Posterior vena cava (tissue), 2 donors: ENCODE measurements at regions not wholly inside any gene's neighbourhood (a gene's known extent, or its start where the extent isn't known, plus 50 kb on each side); places are given as distances from the start of the nearest gene placed in this dataset.
"Not testable (repeated sequence)": the region's sequence is repeated elsewhere in the genome, so short reads cannot be mapped to it uniquely, and the experiment has no call there.

Experiments used
- DNase-seq: peaks from one replicate; pipeline ENCODE4 v3.0.0-alpha.2; 2020; ENCODE audit warnings: low spot score
- intact Hi-C, 2 donors: fragments of 100-400 bp; cut with DNase I; formaldehyde crosslinking; loops; one replicate each; pipeline versions ENCODE4 v1.14.1 to v1.14.2; 2022 to 2023
- donor health status: DM: yes; HTN: yes; CAD: no.
- donor health status: DM: yes; HTN: yes; CAD: no.

- DNase-seq = no peak
- intact Hi-C loops = no loop called here
These were observed 547.8 kb upstream of the STEAP1 start for GRCh38 chr7:89606511-89606910.

- intact Hi-C loops = no loop called here
- no peak for DNase-seq
These were observed 546.5 kb upstream of the STEAP1 start for GRCh38 chr7:89607792-89608191.

GRCh38 chr7:89616829-89617228, 537.4 kb upstream of the STEAP1 start:
- DNase-seq, intact Hi-C loops: not testable (repeated sequence)

GRCh38 chr7:89618274-89618673, 536.0 kb upstream of the STEAP1 start:
- no peak for DNase-seq
- intact Hi-C loops = no loop called here

GRCh38 chr7:89621925-89622641, 532.2 kb upstream of the STEAP1 start:
- DNase-seq = no peak
- intact Hi-C loops = no loop called here

- intact Hi-C loops = no loop called here
- DNase-seq = no peak
These were observed 531.1 kb upstream of the STEAP1 start for GRCh38 chr7:89623018-89623672.

- intact Hi-C loops, DNase-seq: not testable (repeated sequence)
These were observed 530.1 kb upstream of the STEAP1 start for GRCh38 chr7:89624155-89624554.

GRCh38 chr7:89648509-89648908, 505.8 kb upstream of the STEAP1 start:
- no peak for DNase-seq
- intact Hi-C loops = no loop called here

GRCh38 chr7:89655946-89656345, 498.3 kb upstream of the STEAP1 start:
- no peak for DNase-seq
- intact Hi-C loops = no loop called here

GRCh38 chr7:89661876-89662275, 492.4 kb upstream of the STEAP1 start:
- DNase-seq = no peak
- intact Hi-C loops = no loop called here

GRCh38 chr7:89666136-89666835, 488.0 kb upstream of the STEAP1 start:
- DNase-seq = no peak
- intact Hi-C loops = no loop called here

GRCh38 chr7:89680161-89680560, 474.1 kb upstream of the STEAP1 start:
- no peak for DNase-seq
- intact Hi-C loops = no loop called here

GRCh38 chr7:89681448-89681847, 472.8 kb upstream of the STEAP1 start:
- no peak for DNase-seq
- intact Hi-C loops = no loop called here

- DNase-seq = no peak
- intact Hi-C loops = no loop called here
These were observed 469.0 kb upstream of the STEAP1 start for GRCh38 chr7:89685287-89685686.

- intact Hi-C loops = no loop called here
- DNase-seq = no peak
These were observed 467.1 kb upstream of the STEAP1 start for GRCh38 chr7:89687211-89687610.

GRCh38 chr7:89695241-89695640, 459.0 kb upstream of the STEAP1 start:
- intact Hi-C loops = no loop called here
- DNase-seq = no peak

GRCh38 chr7:89714131-89714530, 440.1 kb upstream of the STEAP1 start:
- DNase-seq = no peak
- intact Hi-C loops = no loop called here

GRCh38 chr7:89718941-89719340, 435.3 kb upstream of the STEAP1 start:
- intact Hi-C loops, DNase-seq: not testable (repeated sequence)

- no peak for DNase-seq
- intact Hi-C loops = no loop called here
These were observed 425.8 kb upstream of the STEAP1 start for GRCh38 chr7:89728481-89728880.

- DNase-seq = no peak
- intact Hi-C loops = no loop called here
These were observed 422.4 kb upstream of the STEAP1 start for GRCh38 chr7:89731751-89732445.
